Activated CD4-positive, alpha-beta T cell treated with anti-CD3 and anti-CD28 coated beads for 36 hours (primary cell): ENCODE measurements at regions not wholly inside any gene's neighbourhood (a gene's known extent, or its start where the extent isn't known, plus 50 kb on each side); places are given as distances from the start of the nearest gene placed in this dataset.

Experiments
- ATAC-seq: fragments of 200-7000 bp; cut with Tn5 transposase; one replicate; pipeline ENCODE4 v1.10.0; 2021; ENCODE audit warnings: mild to moderate bottlenecking, moderate library complexity
- CTCF ChIA-PET: fragments of 350-600 bp; sonication (Branson Sonifier 250); formaldehyde crosslinking; loops from one replicate; lab custom pipeline; 2021; ENCODE audit warnings: antibody characterized with exemption; lab: Charles Lee
- POLR2A ChIA-PET: fragments of 350-600 bp; sonication (Branson Sonifier 250); formaldehyde crosslinking; loops from one replicate; lab custom pipeline; 2021; ENCODE audit warnings: antibody characterized with exemption, inconsistent platforms; lab: Charles Lee
- DNase-seq: peaks from one replicate; pipeline ENCODE4 v3.0.0-alpha.2; 2020
- H3K27ac Mint-ChIP-seq: one replicate; pipeline ENCODE4 v1.8.0; 2021; ENCODE audit warnings: mixed read lengths
- H3K27me3 Mint-ChIP-seq: one replicate; pipeline ENCODE4 v1.8.0; 2021; ENCODE audit warnings: mixed read lengths
- H3K36me3 Mint-ChIP-seq: one replicate; pipeline ENCODE4 v1.8.0; 2021; ENCODE audit warnings: low read depth, mixed read lengths
- H3K4me1 Mint-ChIP-seq: one replicate; pipeline ENCODE4 v1.8.0; 2021; ENCODE audit warnings: mixed read lengths
- H3K4me3 Mint-ChIP-seq: one replicate; pipeline ENCODE4 v1.8.0; 2021; ENCODE audit warnings: mild to moderate bottlenecking, moderate library complexity, mixed read lengths
- H3K9me3 Mint-ChIP-seq: one replicate; pipeline ENCODE4 v1.8.0; 2021; ENCODE audit warnings: low read depth, mixed read lengths
- intact Hi-C, 2 experiments: fragments of 100-400 bp; cut with DNase I in 1 of 2; cut with micrococcal nuclease in 1 of 2; formaldehyde crosslinking; loops; one replicate each; pipeline versions ENCODE4 v1.14.2 to v1.15.1; 2022 to 2024; cut with DNase I, micrococcal nuclease

- Mint-ChIP-seq H3K4me3 (no peak overlapping the region), H3K27me3 (no peaks in the 10 kb centered on the region), H3K27ac (no peak overlapping the region), H3K9me3 (no peaks in the 10 kb centered on the region), H3K36me3 (no peaks in the 10 kb centered on the region), H3K4me1 (no peaks in the 10 kb centered on the region)
- DNase-seq (no peak), ATAC-seq (no peak)
- intact Hi-C loops: loop anchor here in 1 of 2 experiments (10.0 kb wide), 1 partner anchor 63 kb away; no protein-coding TSS in a partner anchor
- CTCF ChIA-PET: no interaction called here
- POLR2A ChIA-PET: interaction anchor here (0.5 kb wide), 1 partner anchor 177 kb away, joined by 3 read pairs; no protein-coding TSS in a partner anchor
Measured at GRCh38 chr15:39458131-39458530, 122.7 kb upstream of the THBS1 start.

DNA sequence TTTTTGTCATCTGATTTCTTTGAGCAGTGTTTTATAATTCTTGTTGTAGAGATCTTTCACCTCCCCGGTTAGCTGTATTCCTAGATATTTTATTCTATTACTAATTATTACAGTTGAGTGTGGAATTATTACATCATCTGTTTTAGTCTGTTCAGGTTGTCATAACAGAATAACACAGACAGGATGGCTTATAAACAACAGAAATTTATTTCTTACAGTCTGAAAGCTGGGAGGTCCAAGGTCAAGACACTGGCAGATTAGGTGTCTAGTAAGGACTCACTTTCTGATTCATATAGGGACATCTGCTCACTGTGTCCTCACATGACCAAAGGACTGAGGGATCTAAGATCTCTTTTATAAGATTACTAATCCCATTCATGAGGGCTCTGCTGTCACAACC is 121.3 kb upstream of the THBS1 start:
- intact Hi-C loops: loop anchor here in 1 of 2 experiments (10.0 kb wide), 1 partner anchor 65 kb away; no protein-coding TSS in a partner anchor
- H3K4me3 Mint-ChIP-seq: no peak overlapping the region
- CTCF ChIA-PET: no interaction called here
- POLR2A ChIA-PET: no interaction called here
- ATAC-seq (no peak), DNase-seq (no peak)
- H3K27me3 Mint-ChIP-seq: no peaks in the 10 kb centered on the region
- H3K4me1 Mint-ChIP-seq: no peaks in the 10 kb centered on the region
- H3K9me3 Mint-ChIP-seq: no peaks in the 10 kb centered on the region
- no peak overlapping the region for H3K27ac Mint-ChIP-seq
- no peaks in the 10 kb centered on the region for H3K36me3 Mint-ChIP-seq

DNA sequence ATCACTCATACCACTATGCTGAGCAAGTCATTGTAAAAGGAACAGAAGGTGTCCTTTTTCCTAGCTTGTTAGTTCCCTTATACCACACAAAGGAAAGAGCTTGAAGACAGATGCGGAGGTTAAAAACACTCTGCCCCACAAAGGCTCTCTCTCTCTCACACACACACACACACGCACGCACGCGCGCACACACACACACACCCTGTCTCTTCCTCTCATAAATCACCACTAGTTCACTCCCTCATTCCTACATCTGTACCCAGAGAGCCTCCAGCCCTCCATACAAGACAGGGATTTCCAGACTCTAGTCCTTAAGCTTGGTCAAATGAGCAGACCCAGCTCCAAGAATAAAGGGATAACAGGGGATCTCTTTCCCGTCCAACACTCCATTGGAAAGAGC is 120.1 kb upstream of the THBS1 start:
- ATAC-seq (no peak), DNase-seq (no peak)
- Mint-ChIP-seq H3K36me3 (no peaks in the 10 kb centered on the region), H3K27ac (no peak overlapping the region), H3K27me3 (no peaks in the 10 kb centered on the region), H3K4me1 (no peaks in the 10 kb centered on the region), H3K9me3 (no peaks in the 10 kb centered on the region), H3K4me3 (no peak overlapping the region)
- intact Hi-C loops: no loop called here
- CTCF ChIA-PET: no interaction called here
- POLR2A ChIA-PET: no interaction called here

- ChIA-PET CTCF (interaction anchor here (1.3 kb wide), 1 partner anchor 13 kb away, joined by 5 read pairs; no protein-coding TSS in a partner anchor), POLR2A (no interaction called here)
- Mint-ChIP-seq H3K9me3 (no peaks in the 10 kb centered on the region), H3K4me1 (no peaks in the 10 kb centered on the region), H3K27me3 (no peaks in the 10 kb centered on the region), H3K27ac (no peak overlapping the region), H3K4me3 (no peak overlapping the region), H3K36me3 (no peaks in the 10 kb centered on the region)
- intact Hi-C loops: no loop called here
- ATAC-seq: no peak
- DNase-seq: no peak
Measured at GRCh38 chr15:39461536-39462130, 119.2 kb upstream of the THBS1 start.

DNA sequence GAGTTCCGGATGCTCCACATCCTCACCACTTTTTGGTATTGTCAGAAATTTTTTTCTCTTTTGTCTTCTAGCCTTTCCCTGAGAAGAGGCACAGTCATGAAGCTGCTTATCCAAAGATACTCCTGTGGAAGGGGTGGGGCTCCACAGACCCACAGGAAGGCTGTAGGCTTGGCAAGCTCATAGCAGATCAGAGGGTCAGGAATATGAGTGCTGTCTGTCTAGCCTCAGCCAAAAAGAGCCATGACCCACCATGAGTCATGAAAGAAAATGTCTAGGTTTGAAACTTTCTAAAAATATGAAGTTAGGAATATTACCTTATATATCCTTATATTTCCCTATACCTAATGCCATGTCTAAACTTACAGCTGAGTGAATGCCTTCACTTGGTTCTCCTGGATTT is 118.2 kb upstream of the THBS1 start:
- intact Hi-C loops: no loop called here
- no peak overlapping the region for H3K4me3 Mint-ChIP-seq
- CTCF ChIA-PET: no interaction called here
- no peaks in the 10 kb centered on the region for H3K36me3 Mint-ChIP-seq
- DNase-seq: no peak
- H3K27me3 Mint-ChIP-seq: no peaks in the 10 kb centered on the region
- H3K9me3 Mint-ChIP-seq: no peaks in the 10 kb centered on the region
- no peaks in the 10 kb centered on the region for H3K4me1 Mint-ChIP-seq
- POLR2A ChIA-PET: interaction anchor here (0.6 kb wide), 1 partner anchor 986 kb away, joined by 3 read pairs; no protein-coding TSS in a partner anchor
- no peak overlapping the region for H3K27ac Mint-ChIP-seq
- ATAC-seq: no peak

GRCh38 chr15:39465843-39466749 is 114.8 kb upstream of the THBS1 start:
- no peak for ATAC-seq

GRCh38 chr15:39466750-39467105 is 114.2 kb upstream of the THBS1 start:
- ChIA-PET POLR2A (no interaction called here), CTCF (no interaction called here)
- no peaks in the 10 kb centered on the region for H3K4me1 Mint-ChIP-seq
- intact Hi-C loops: no loop called here
- H3K4me3 Mint-ChIP-seq: no peak overlapping the region
- no peaks in the 10 kb centered on the region for H3K36me3 Mint-ChIP-seq
- H3K27ac Mint-ChIP-seq: no peak overlapping the region
- H3K27me3 Mint-ChIP-seq: peaks cover 2% of the 10 kb centered on the region
- H3K9me3 Mint-ChIP-seq: no peaks in the 10 kb centered on the region
- ATAC-seq: no peak
- DNase-seq: no peak

More at GRCh38 chr15:39465843-39466749, 114.8 kb upstream of the THBS1 start:
- ChIA-PET POLR2A (interaction anchor here (0.6 kb wide), 1 partner anchor 319 kb away, joined by 3 read pairs; no protein-coding TSS in a partner anchor), CTCF (no interaction called here)
- Mint-ChIP-seq H3K27ac (no peak overlapping the region), H3K27me3 (peaks cover 2% of the 10 kb centered on the region), H3K4me1 (no peaks in the 10 kb centered on the region), H3K4me3 (no peak overlapping the region), H3K36me3 (no peaks in the 10 kb centered on the region), H3K9me3 (no peaks in the 10 kb centered on the region)
- intact Hi-C loops: no loop called here
- DNase-seq: no peak

DNA sequence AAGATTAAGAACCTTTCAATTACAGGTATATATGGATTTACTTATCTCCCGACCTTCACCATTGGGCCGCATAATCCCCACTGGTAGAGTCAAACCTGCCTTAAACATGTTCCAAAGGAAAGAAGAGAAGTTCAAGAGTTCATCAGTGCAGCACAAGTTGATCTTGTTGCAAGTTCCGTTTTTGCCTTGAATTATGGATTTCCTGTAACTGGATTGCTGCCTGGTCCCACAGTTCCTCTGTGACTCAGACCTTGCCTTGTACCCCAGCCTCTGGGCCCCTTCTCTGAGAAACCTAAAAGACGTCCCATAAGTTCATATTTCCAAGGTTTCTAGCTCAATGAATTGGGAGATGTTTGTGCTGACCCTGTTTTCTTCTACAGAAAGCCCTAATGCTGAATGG is 112.5 kb upstream of the THBS1 start:
- CTCF ChIA-PET: no interaction called here
- POLR2A ChIA-PET: no interaction called here
- Mint-ChIP-seq H3K36me3 (no peaks in the 10 kb centered on the region), H3K27me3 (peaks cover 2% of the 10 kb centered on the region), H3K9me3 (no peaks in the 10 kb centered on the region), H3K4me1 (no peaks in the 10 kb centered on the region), H3K27ac (no peak overlapping the region), H3K4me3 (no peak overlapping the region)
- ATAC-seq (no peak), DNase-seq (no peak)
- intact Hi-C loops: no loop called here

DNA sequence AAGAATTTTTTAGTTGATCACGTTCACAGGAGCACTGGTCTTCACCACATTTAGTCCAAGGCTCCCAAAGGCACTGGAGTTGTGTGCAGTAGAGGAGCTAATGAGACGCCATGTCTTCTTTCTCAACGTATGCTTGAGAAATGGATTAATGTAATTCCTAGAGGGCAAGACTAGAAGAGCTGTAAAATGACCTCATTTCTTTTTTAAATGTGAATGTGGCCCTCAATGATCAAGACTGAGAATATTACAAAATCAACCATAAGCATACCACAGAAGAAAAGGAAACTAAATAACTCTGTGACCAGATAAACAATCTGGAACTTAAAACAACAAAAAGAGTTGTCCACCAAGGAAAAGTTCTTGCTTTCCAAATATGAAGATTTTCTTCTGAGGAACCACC is 112.1 kb upstream of the THBS1 start:
- POLR2A ChIA-PET: no interaction called here
- Mint-ChIP-seq H3K4me1 (no peaks in the 10 kb centered on the region), H3K9me3 (no peaks in the 10 kb centered on the region), H3K4me3 (no peak overlapping the region), H3K27ac (no peak overlapping the region), H3K36me3 (no peaks in the 10 kb centered on the region), H3K27me3 (peaks cover 2% of the 10 kb centered on the region)
- DNase-seq (no peak), ATAC-seq (no peak)
- intact Hi-C loops: no loop called here
- CTCF ChIA-PET: no interaction called here

DNA sequence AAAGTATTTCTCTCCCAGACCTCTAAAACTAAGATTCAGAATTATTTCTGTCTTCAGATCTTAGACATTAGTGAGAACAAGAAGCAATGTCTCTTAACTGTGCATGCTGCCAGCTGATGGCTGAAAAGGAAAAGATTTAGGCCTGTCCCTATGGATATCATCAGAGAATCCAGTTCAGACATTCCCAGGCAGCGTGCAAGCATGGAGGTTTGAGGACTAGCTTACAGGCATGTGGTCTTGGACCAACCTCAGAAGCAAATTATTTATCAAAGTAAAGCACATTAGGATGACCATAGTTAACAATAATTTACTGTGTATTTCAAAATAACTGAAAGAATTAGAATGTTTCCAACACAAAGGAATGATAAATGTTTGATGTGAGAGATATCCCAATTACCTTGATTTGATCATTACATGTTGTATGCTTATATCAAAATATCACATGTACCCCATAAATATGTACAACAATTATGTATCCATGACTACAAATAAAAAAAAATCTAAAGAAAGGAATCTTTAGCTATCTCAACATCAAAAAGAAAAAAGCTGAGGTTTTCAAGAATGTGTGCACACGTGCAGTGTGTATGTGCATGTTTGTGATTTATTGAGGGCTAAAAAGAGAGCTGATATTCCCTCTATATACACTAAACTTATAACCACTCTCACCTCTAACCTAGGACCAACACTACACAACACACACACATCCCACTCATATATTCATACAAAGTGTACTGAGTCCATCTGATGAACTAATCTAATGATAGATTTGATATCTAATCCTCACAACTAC is 108.9 kb upstream of the THBS1 start:
- Mint-ChIP-seq H3K4me1 (no peaks in the 10 kb centered on the region), H3K27ac (no peak overlapping the region), H3K4me3 (no peak overlapping the region), H3K9me3 (no peaks in the 10 kb centered on the region), H3K36me3 (no peaks in the 10 kb centered on the region), H3K27me3 (peaks cover 2% of the 10 kb centered on the region)
- ATAC-seq: no peak
- intact Hi-C loops: no loop called here
- no peak for DNase-seq
- POLR2A ChIA-PET: no interaction called here
- CTCF ChIA-PET: interaction anchor here (1.0 kb wide), 1 partner anchor 14 kb away, joined by 3 read pairs; no protein-coding TSS in a partner anchor

- no peaks in the 10 kb centered on the region for H3K4me1 Mint-ChIP-seq
- H3K27ac Mint-ChIP-seq: no peak overlapping the region
- H3K36me3 Mint-ChIP-seq: no peaks in the 10 kb centered on the region
- DNase-seq (no peak), ATAC-seq (no peak)
- peaks cover 2% of the 10 kb centered on the region for H3K27me3 Mint-ChIP-seq
- H3K4me3 Mint-ChIP-seq: no peak overlapping the region
- CTCF ChIA-PET: interaction anchor here (1.0 kb wide), 1 partner anchor 13 kb away, joined by 3 read pairs; no protein-coding TSS in a partner anchor
- intact Hi-C loops: no loop called here
- POLR2A ChIA-PET: no interaction called here
- H3K9me3 Mint-ChIP-seq: no peaks in the 10 kb centered on the region
Measured at GRCh38 chr15:39472621-39473297, 108.1 kb upstream of the THBS1 start.
